ENCODE measurements at regions not wholly inside any gene's neighbourhood (a gene's known extent, or its start where the extent isn't known, plus 50 kb on each side); places are given as distances from the start of the nearest gene placed in this dataset.

DNA sequence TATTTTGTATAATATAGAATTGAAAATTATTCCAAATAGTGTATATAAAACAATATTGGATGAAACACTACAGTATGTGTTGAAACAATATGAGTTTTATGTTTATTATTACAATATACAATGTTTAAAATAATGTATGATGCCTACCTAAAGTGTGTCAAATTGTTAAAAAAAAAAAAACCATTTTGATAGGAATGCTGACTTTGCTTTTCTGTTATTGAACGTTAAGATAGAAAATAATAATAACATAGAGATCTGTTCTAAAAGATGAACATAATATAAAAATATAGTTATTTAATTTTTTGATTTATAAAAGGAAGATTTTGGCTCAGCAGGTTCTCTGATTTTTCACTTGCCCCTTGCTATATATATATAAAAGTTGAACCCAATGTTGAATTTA, 474.6 kb upstream of the ATXN8OS start:
- TF ChIP-seq EP300 (IDR thresholded peaks at IDR 0.05; ENCODE audit: borderline replicate concordance): no peak
- TF ChIP-seq, protein P1, sequence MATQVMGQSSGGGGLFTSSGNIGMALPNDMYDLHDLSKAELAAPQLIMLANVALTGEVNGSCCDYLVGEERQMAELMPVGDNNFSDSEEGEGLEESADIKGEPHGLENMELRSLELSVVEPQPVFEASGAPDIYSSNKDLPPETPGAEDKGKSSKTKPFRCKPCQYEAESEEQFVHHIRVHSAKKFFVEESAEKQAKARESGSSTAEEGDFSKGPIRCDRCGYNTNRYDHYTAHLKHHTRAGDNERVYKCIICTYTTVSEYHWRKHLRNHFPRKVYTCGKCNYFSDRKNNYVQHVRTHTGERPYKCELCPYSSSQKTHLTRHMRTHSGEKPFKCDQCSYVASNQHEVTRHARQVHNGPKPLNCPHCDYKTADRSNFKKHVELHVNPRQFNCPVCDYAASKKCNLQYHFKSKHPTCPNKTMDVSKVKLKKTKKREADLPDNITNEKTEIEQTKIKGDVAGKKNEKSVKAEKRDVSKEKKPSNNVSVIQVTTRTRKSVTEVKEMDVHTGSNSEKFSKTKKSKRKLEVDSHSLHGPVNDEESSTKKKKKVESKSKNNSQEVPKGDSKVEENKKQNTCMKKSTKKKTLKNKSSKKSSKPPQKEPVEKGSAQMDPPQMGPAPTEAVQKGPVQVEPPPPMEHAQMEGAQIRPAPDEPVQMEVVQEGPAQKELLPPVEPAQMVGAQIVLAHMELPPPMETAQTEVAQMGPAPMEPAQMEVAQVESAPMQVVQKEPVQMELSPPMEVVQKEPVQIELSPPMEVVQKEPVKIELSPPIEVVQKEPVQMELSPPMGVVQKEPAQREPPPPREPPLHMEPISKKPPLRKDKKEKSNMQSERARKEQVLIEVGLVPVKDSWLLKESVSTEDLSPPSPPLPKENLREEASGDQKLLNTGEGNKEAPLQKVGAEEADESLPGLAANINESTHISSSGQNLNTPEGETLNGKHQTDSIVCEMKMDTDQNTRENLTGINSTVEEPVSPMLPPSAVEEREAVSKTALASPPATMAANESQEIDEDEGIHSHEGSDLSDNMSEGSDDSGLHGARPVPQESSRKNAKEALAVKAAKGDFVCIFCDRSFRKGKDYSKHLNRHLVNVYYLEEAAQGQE (IDR thresholded peaks at IDR 0.05; ENCODE audit: low read depth): no peak
